ENCODE measurements at regions not wholly inside any gene's neighbourhood (a gene's known extent, or its start where the extent isn't known, plus 50 kb on each side); places are given as distances from the start of the nearest gene placed in this dataset.
A peak's percentile ranks its signal among the peaks of the same experiment; 100 is the strongest.

GRCh38 chr10:114767986-114768821 is 53.4 kb upstream of the FHIP2A start (continued):
- no peak for TF ChIP-seq ZNF211 (tag by site-specific recombination; IDR thresholded peaks at IDR 0.05; ENCODE audit: low read depth)

GRCh38 chr10:114770009-114770408 is 51.6 kb upstream of the FHIP2A start:
- H3K36me3 ChIP-seq (ENCODE audit: control insufficient read depth in 2 of 2, insufficient read depth in 1 of 2, low read length in 2 of 2) = no peaks in the 10 kb centered on the region
- no peaks in the 10 kb centered on the region for H3K9me3 ChIP-seq (ENCODE audit: control insufficient read depth, insufficient read depth, low read depth, low read length)
- no peak overlapping the region for H3K4me3 ChIP-seq (ENCODE audit: low read depth, low read length)
- TF ChIP-seq ZNF280D (tag by site-specific recombination; IDR thresholded peaks at IDR 0.05) = no peak
- 0 out of 2 replicates have a peak, but pooled peaks have one; percentile 56 for TF ChIP-seq ZNF580 (tag by site-specific recombination; IDR thresholded peaks at IDR 0.05)
- TF ChIP-seq ZNF664 (tag by site-specific recombination; IDR thresholded peaks at IDR 0.05) = peak; percentile 95
- no peak overlapping the region for H3K27ac ChIP-seq (ENCODE audit: extremely low read depth, low read depth, low read length)
- H3K4me1 ChIP-seq (ENCODE audit: control insufficient read depth, insufficient read depth, low read length) = peaks cover 7% of the 10 kb centered on the region
- POLR2A ChIA-PET = no interaction called here
- CTCF ChIA-PET = interaction anchor here (0.6 kb wide), 1 partner anchor 16 kb away, joined by 3 read pairs; no protein-coding TSS in a partner anchor

- Histone ChIP-seq H3K27ac (ENCODE audit: extremely low read depth, low read depth, low read length) (no peak overlapping the region), H3K4me3 (ENCODE audit: low read depth, low read length) (no peak overlapping the region), H3K36me3 (ENCODE audit: control insufficient read depth in 2 of 2, insufficient read depth in 1 of 2, low read length in 2 of 2) (no peaks in the 10 kb centered on the region), H3K4me1 (ENCODE audit: control insufficient read depth, insufficient read depth, low read length) (peaks cover 7% of the 10 kb centered on the region), H3K9me3 (ENCODE audit: control insufficient read depth, insufficient read depth, low read depth, low read length) (no peaks in the 10 kb centered on the region)
- ChIA-PET POLR2A (no interaction called here), CTCF (interaction anchor here (1.4 kb wide), 1 partner anchor 15 kb away, joined by 6 read pairs; no protein-coding TSS in a partner anchor)
- TF ChIP-seq ZNF610 (tag by site-specific recombination; IDR thresholded peaks at IDR 0.05; ENCODE audit: borderline replicate concordance) (no peak), ZNF292 (tag by site-specific recombination; IDR thresholded peaks at IDR 0.05; ENCODE audit: borderline replicate concordance, low read depth) (no peak), FEZF1 (tag by site-specific recombination; IDR thresholded peaks at IDR 0.05) (no peak), ZNF664 (tag by site-specific recombination; IDR thresholded peaks at IDR 0.05) (no peak), ZXDB (tag by site-specific recombination; IDR thresholded peaks at IDR 0.05) (no peak), MZF1 (tag by site-specific recombination; IDR thresholded peaks at IDR 0.05; ENCODE audit: borderline replicate concordance) (no peak), ZNF133 (tag by site-specific recombination; IDR thresholded peaks at IDR 0.05) (no peak), ZNF302 (tag by site-specific recombination; IDR thresholded peaks at IDR 0.05; ENCODE audit: low read depth) (no peak), ZEB2 (tag by site-specific recombination; IDR thresholded peaks at IDR 0.05) (no peak), PRDM4 (tag by site-specific recombination; IDR thresholded peaks at IDR 0.05) (no peak), ZNF518A (tag by site-specific recombination; conservative IDR thresholded peaks at IDR 0.05; ENCODE audit: low read depth) (no peak), ZNF10 (tag by site-specific recombination; IDR thresholded peaks at IDR 0.05) (no peak), ZNF747 (tag by site-specific recombination; IDR thresholded peaks at IDR 0.05) (no peak), ZNF560 (tag by site-specific recombination; IDR thresholded peaks at IDR 0.05; ENCODE audit: borderline replicate concordance) (no peak), ZNF202 (tag by site-specific recombination; IDR thresholded peaks at IDR 0.05; ENCODE audit: borderline replicate concordance) (no peak)
Measured at GRCh38 chr10:114771157-114771556, 50.4 kb upstream of the FHIP2A start.
